ENCODE measurements at regions not wholly inside any gene's neighbourhood (a gene's known extent, or its start where the extent isn't known, plus 50 kb on each side); places are given as distances from the start of the nearest gene placed in this dataset.
"Not testable (repeated sequence)": the region's sequence is repeated elsewhere in the genome, so short reads cannot be mapped to it uniquely, and the experiment has no call there.

DNA sequence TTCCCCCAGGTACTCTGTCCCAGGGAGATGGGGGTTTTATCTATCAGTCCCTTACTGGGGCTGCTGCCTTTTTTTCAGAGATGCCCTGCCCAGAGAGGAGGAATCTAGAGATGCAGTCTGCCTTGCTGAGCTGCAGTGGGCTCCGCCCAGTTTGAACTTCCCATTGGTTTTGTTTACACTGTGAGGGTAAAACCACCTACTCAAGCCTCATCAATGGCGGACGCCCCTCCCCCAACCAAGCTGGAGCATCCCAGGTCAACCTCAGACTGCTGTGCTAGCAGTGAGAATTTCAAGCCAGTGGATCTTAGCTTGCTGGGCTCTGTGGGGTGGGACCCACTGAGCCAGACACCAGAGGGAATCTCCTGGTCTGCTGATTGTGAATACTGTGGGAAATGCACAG lies 191.0 kb upstream of the MAST4 start:
- not testable (repeated sequence) for TF ChIP-seq ZNF274 (IDR thresholded peaks at IDR 0.05; ENCODE audit: borderline replicate concordance, extremely low read depth, low read length); EGR1 (IDR thresholded peaks at IDR 0.05; ENCODE audit: borderline replicate concordance, low read depth, low read length); JUN (IDR thresholded peaks at IDR 0.05; ENCODE audit: low read depth, low read length); EP300 (IDR thresholded peaks at IDR 0.05; ENCODE audit: borderline replicate concordance in 1 of 2, low read depth in 2 of 2, low read length in 2 of 2); POLR2A (IDR thresholded peaks at IDR 0.05; ENCODE audit: control extremely low read depth in 1 of 2, low read depth in 2 of 2, low read length in 2 of 2); TAF1 (IDR thresholded peaks at IDR 0.05; ENCODE audit: low read depth, low read length); EZH2 (IDR thresholded peaks at IDR 0.05; ENCODE audit: low read depth, low read length, severe bottlenecking); SUZ12 (IDR thresholded peaks at IDR 0.05; ENCODE audit: low read length); SP2 (IDR thresholded peaks at IDR 0.05; ENCODE audit: low read length); SP4 (IDR thresholded peaks at IDR 0.05; ENCODE audit: low read length); POLR2AphosphoS5 (IDR thresholded peaks at IDR 0.05; ENCODE audit: low read depth, low read length); MAFK (IDR thresholded peaks at IDR 0.05; ENCODE audit: low read depth, low read length)
- TF ChIP-seq, protein P1, sequence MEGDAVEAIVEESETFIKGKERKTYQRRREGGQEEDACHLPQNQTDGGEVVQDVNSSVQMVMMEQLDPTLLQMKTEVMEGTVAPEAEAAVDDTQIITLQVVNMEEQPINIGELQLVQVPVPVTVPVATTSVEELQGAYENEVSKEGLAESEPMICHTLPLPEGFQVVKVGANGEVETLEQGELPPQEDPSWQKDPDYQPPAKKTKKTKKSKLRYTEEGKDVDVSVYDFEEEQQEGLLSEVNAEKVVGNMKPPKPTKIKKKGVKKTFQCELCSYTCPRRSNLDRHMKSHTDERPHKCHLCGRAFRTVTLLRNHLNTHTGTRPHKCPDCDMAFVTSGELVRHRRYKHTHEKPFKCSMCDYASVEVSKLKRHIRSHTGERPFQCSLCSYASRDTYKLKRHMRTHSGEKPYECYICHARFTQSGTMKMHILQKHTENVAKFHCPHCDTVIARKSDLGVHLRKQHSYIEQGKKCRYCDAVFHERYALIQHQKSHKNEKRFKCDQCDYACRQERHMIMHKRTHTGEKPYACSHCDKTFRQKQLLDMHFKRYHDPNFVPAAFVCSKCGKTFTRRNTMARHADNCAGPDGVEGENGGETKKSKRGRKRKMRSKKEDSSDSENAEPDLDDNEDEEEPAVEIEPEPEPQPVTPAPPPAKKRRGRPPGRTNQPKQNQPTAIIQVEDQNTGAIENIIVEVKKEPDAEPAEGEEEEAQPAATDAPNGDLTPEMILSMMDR (IDR thresholded peaks at IDR 0.05; ENCODE audit: control extremely low read depth in 1 of 3, insufficient read depth in 1 of 3, low read depth in 1 of 3, low read length in 3 of 3) = not testable (repeated sequence)
